ENCODE measurements at regions not wholly inside any gene's neighbourhood (a gene's known extent, or its start where the extent isn't known, plus 50 kb on each side); places are given as distances from the start of the nearest gene placed in this dataset.

DNA sequence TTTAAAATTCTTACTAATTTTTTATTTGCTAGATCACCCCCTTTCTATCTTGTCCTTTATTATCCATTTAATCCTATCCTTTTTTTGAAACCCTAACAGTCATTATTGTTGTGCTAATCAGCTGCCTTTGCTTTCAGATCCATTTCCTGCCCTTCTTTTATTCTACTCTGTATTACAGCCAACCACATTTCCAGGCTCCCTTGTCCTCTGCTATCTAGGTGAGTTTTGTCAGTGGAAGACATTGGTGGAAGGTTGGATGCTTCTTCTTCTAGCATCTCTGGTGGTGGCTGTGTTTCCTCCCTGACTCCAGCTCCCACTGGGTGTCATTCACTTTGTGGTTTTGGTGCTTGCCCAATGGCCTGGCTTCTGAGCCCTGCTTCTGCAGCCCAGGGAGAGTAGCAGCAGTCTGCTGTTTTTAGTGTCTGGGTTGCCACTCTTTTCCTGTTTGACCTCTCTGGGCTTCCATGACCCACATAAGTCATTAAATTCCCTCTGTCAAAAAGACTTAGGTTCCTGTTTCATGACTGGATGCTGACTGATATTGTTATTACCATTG, 225.2 kb upstream of the PGRMC2 start:
- no peaks in the 10 kb centered on the region for H3K9me3 ChIP-seq (ENCODE audit: control insufficient read depth, low read length)
- no peak overlapping the region for H3K4me3 ChIP-seq (ENCODE audit: low read depth, low read length)
- no peak overlapping the region for H3K27ac ChIP-seq
- no peak overlapping the region for H2AFZ ChIP-seq
- no peak overlapping the region for H3K4me2 ChIP-seq (ENCODE audit: low read length)
- H3K36me3 ChIP-seq (ENCODE audit: control insufficient read depth, insufficient read depth, low read length), result no peaks in the 10 kb centered on the region
- TF ChIP-seq, protein P1, sequence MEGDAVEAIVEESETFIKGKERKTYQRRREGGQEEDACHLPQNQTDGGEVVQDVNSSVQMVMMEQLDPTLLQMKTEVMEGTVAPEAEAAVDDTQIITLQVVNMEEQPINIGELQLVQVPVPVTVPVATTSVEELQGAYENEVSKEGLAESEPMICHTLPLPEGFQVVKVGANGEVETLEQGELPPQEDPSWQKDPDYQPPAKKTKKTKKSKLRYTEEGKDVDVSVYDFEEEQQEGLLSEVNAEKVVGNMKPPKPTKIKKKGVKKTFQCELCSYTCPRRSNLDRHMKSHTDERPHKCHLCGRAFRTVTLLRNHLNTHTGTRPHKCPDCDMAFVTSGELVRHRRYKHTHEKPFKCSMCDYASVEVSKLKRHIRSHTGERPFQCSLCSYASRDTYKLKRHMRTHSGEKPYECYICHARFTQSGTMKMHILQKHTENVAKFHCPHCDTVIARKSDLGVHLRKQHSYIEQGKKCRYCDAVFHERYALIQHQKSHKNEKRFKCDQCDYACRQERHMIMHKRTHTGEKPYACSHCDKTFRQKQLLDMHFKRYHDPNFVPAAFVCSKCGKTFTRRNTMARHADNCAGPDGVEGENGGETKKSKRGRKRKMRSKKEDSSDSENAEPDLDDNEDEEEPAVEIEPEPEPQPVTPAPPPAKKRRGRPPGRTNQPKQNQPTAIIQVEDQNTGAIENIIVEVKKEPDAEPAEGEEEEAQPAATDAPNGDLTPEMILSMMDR (IDR thresholded peaks at IDR 0.05), result no peak
- H3K27me3 ChIP-seq (ENCODE audit: control insufficient read depth, insufficient read depth, low read length), result no peaks in the 10 kb centered on the region
- H3K9ac ChIP-seq, result no peak overlapping the region
- H3K4me1 ChIP-seq, result no peaks in the 10 kb centered on the region
- H3K79me2 ChIP-seq, result no peaks in the 10 kb centered on the region

- H3K9me3 ChIP-seq (ENCODE audit: control insufficient read depth, low read length), result no peaks in the 10 kb centered on the region
- no peaks in the 10 kb centered on the region for H3K36me3 ChIP-seq (ENCODE audit: control insufficient read depth, insufficient read depth, low read length)
- H3K4me1 ChIP-seq, result no peaks in the 10 kb centered on the region
- H3K27ac ChIP-seq, result no peak overlapping the region
- no peak overlapping the region for H3K4me3 ChIP-seq (ENCODE audit: low read depth, low read length)
- no peak overlapping the region for H2AFZ ChIP-seq
- no peak overlapping the region for H3K9ac ChIP-seq
- TF ChIP-seq, protein P1 (IDR thresholded peaks at IDR 0.05), result no peak
- no peaks in the 10 kb centered on the region for H3K27me3 ChIP-seq (ENCODE audit: control insufficient read depth, insufficient read depth, low read length)
- H3K79me2 ChIP-seq, result no peaks in the 10 kb centered on the region
- H3K4me2 ChIP-seq (ENCODE audit: low read length), result no peak overlapping the region
Observed at GRCh38 chr4:128512161-128512560, 224.5 kb upstream of the PGRMC2 start.

DNA sequence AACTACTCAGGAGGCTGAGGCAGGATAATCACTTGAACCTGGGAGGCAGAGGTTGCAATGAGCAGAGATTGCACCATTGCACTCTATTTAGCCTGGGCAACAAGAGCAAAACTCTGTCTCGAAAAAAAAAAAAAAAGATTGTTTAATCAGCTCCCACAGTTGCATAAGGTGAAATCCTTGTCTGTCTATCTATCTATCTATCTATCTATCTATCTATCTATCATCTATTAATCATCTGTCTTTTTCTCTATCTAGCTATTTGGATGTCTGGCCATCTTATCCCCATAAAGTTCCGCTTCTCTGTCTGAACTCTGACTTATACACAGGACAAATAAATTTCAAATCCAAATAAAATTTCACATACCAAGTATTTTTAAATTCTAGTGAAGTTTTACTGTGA, 223.2 kb upstream of the PGRMC2 start:
- no peaks in the 10 kb centered on the region for H3K79me2 ChIP-seq
- H3K9me3 ChIP-seq (ENCODE audit: control insufficient read depth, low read length), result no peaks in the 10 kb centered on the region
- H3K36me3 ChIP-seq (ENCODE audit: control insufficient read depth, insufficient read depth, low read length), result no peaks in the 10 kb centered on the region
- H3K4me2 ChIP-seq (ENCODE audit: low read length), result no peak overlapping the region
- no peaks in the 10 kb centered on the region for H3K27me3 ChIP-seq (ENCODE audit: control insufficient read depth, insufficient read depth, low read length)
- TF ChIP-seq, protein P1 (IDR thresholded peaks at IDR 0.05), result no peak
- no peak overlapping the region for H3K27ac ChIP-seq
- no peaks in the 10 kb centered on the region for H3K4me1 ChIP-seq
- H3K4me3 ChIP-seq (ENCODE audit: low read depth, low read length), result no peak overlapping the region
- no peak overlapping the region for H3K9ac ChIP-seq
- H2AFZ ChIP-seq, result no peak overlapping the region

DNA sequence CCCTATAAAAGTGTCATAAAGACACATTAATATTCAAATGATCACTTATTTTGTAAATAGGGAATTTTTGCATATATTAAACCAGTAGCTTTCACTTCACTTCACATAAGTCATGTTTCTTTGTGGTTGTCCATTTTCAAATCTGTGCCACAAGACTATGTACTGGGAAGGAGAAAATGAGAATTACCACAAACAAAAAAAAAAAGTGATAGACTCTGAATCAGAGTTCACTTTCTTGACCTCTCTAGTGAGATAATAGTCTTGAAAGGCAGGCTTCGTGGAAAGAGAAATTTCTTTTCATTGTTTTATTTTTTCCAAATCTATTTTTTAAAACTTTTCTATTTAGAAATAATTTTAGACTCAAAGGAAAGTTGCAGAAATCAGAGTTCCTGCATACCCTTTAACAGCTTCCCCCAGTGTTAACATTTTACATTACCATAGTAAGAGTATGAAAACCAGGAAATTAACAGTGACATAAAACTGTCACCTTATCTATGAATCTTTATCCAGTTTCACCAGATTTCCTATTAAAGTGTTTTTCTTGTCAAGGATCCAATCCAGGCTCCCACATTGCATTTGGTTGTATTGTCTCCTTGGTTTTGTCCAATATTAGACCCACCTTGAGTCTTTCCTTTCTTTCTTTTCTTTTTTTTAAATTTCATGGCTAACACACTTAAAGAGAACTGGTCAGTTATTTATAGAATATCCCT, 215.4 kb upstream of the PGRMC2 start:
- Histone ChIP-seq H3K9me3 (ENCODE audit: control insufficient read depth, low read length) (no peaks in the 10 kb centered on the region), H3K27ac (no peak overlapping the region)

More for the DNA sequence above, 215.4 kb upstream of the PGRMC2 start:
- Histone ChIP-seq H3K27me3 (ENCODE audit: control insufficient read depth, insufficient read depth, low read length) (no peaks in the 10 kb centered on the region), H3K9ac (no peak overlapping the region), H3K79me2 (no peaks in the 10 kb centered on the region), H3K36me3 (ENCODE audit: control insufficient read depth, insufficient read depth, low read length) (no peaks in the 10 kb centered on the region), H3K4me1 (no peaks in the 10 kb centered on the region), H3K4me2 (ENCODE audit: low read length) (no peak overlapping the region), H3K4me3 (ENCODE audit: low read depth, low read length) (no peak overlapping the region), H2AFZ (no peak overlapping the region)
- TF ChIP-seq, protein P1 (IDR thresholded peaks at IDR 0.05), result no peak

Measured in parathyroid adenoma (tissue), 2 donors.